MM.1S (cell line): ENCODE measurements at regions not wholly inside any gene's neighbourhood (a gene's known extent, or its start where the extent isn't known, plus 50 kb on each side); places are given as distances from the start of the nearest gene placed in this dataset.
"Not testable (repeated sequence)": the region's sequence is repeated elsewhere in the genome, so short reads cannot be mapped to it uniquely, and the experiment has no call there.

Experiments
- EZH2 ChIP-seq: fragments of 300-600 bp; sonication (generic); optimal IDR thresholded peaks from 2 replicates; pipeline ENCODE3; 2017; ENCODE audit warnings: low read depth, mild to moderate bottlenecking, antibody characterized with exemption, low read length, mixed read lengths
- TF ChIP-seq, protein P1 (sequence below): fragments of 300-600 bp; sonication (generic); IDR thresholded peaks from 2 replicates; pipeline ENCODE4 v1.5.1; 2016; ENCODE audit warnings: antibody characterized with exemption, low read length, mixed read lengths

DNA sequence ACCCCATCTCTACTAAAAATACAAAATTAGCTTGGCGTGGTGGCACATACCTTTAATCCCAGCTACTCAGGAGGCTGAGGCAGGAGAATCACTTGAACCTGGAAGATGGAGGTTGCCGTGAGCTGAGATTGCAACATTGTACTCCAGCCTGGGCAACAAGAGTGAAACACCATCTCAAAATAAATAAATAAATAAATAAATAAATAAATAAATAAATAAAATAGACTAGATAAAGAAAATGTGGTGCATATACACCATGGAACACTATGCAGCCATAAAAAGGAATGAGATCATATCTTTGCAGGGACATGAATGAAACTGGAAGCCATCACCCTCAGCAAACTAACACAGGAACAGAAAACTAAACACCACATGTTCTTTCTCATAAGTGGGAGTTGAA lies 110.4 kb downstream of the YIPF5 start:
- not testable (repeated sequence) for TF ChIP-seq EZH2
- TF ChIP-seq, protein P1, sequence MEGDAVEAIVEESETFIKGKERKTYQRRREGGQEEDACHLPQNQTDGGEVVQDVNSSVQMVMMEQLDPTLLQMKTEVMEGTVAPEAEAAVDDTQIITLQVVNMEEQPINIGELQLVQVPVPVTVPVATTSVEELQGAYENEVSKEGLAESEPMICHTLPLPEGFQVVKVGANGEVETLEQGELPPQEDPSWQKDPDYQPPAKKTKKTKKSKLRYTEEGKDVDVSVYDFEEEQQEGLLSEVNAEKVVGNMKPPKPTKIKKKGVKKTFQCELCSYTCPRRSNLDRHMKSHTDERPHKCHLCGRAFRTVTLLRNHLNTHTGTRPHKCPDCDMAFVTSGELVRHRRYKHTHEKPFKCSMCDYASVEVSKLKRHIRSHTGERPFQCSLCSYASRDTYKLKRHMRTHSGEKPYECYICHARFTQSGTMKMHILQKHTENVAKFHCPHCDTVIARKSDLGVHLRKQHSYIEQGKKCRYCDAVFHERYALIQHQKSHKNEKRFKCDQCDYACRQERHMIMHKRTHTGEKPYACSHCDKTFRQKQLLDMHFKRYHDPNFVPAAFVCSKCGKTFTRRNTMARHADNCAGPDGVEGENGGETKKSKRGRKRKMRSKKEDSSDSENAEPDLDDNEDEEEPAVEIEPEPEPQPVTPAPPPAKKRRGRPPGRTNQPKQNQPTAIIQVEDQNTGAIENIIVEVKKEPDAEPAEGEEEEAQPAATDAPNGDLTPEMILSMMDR, result not testable (repeated sequence)
